ENCODE measurements at regions not wholly inside any gene's neighbourhood (a gene's known extent, or its start where the extent isn't known, plus 50 kb on each side); places are given as distances from the start of the nearest gene placed in this dataset.

- ATAC-seq (no peak), DNase-seq (ENCODE audit: low spot score) (no peak)
- peaks cover 3% of the 10 kb centered on the region; the same call in 1 of the 2 replicates for H3K9me3 Mint-ChIP-seq
- ChIA-PET CTCF (interaction anchor here (1.0 to 1.9 kb wide), 4 partner anchors 8 to 652 kb away, joined by 5 to 67 read pairs (median 7); no protein-coding TSS in a partner anchor), POLR2A (no interaction called here)
- H3K4me3 Mint-ChIP-seq: no peak overlapping the region
- peaks cover 4% of the 10 kb centered on the region; the same call in 1 of the 2 replicates for H3K27me3 Mint-ChIP-seq (ENCODE audit: low read depth)
- no peak for TF ChIP-seq MLX (CRISPR knock-in tag; IDR thresholded peaks at IDR 0.05)
- TF ChIP-seq TEAD4 (CRISPR knock-in tag; IDR thresholded peaks at IDR 0.05): no peak
- TF ChIP-seq PRRX2 (CRISPR knock-in tag; IDR thresholded peaks at IDR 0.05): no peak
- TF ChIP-seq ESRRA (CRISPR knock-in tag; IDR thresholded peaks at IDR 0.05; ENCODE audit: borderline replicate concordance): no peak
- no peak for TF ChIP-seq MYBL2 (CRISPR knock-in tag; IDR thresholded peaks at IDR 0.05)
- H3K4me1 Mint-ChIP-seq: peaks cover 26% of the 10 kb centered on the region
- H3K27ac Mint-ChIP-seq: no peak overlapping the region
- H3K36me3 Mint-ChIP-seq: peaks cover 17% of the 10 kb centered on the region
These were observed 117.1 kb upstream of the GOLIM4 start for GRCh38 chr3:168212664-168213285.

- no peak for TF ChIP-seq ETV6 (CRISPR knock-in tag; IDR thresholded peaks at IDR 0.05)
- no peak for TF ChIP-seq NR2C2 (CRISPR knock-in tag; IDR thresholded peaks at IDR 0.05)
- TF ChIP-seq E2F5 (CRISPR knock-in tag; IDR thresholded peaks at IDR 0.05): no peak
- TF ChIP-seq JAZF1 (CRISPR knock-in tag; IDR thresholded peaks at IDR 0.05): no peak
- TF ChIP-seq TCF7 (CRISPR knock-in tag; IDR thresholded peaks at IDR 0.05; ENCODE audit: low read depth): no peak
- TF ChIP-seq ZNF425 (CRISPR knock-in tag; conservative IDR thresholded peaks at IDR 0.05): no peak
- no peak for TF ChIP-seq ZNF138 (CRISPR knock-in tag; conservative IDR thresholded peaks at IDR 0.05)
- TF ChIP-seq EMX1 (CRISPR knock-in tag; IDR thresholded peaks at IDR 0.05): no peak
- TF ChIP-seq ZNF263 (CRISPR knock-in tag; IDR thresholded peaks at IDR 0.05; ENCODE audit: low read depth): no peak
- TF ChIP-seq HMGA2 (CRISPR knock-in tag; IDR thresholded peaks at IDR 0.05): no peak
- TF ChIP-seq TEAD1 (CRISPR knock-in tag; IDR thresholded peaks at IDR 0.05): no peak
- no peak for TF ChIP-seq SMAD3 (CRISPR knock-in tag; IDR thresholded peaks at IDR 0.05; ENCODE audit: borderline replicate concordance)
- CTCF ChIA-PET: no interaction called here
- H3K4me3 Mint-ChIP-seq: no peak overlapping the region
- POLR2A ChIA-PET: no interaction called here
- peaks cover 4% of the 10 kb centered on the region; the same call in 1 of the 2 replicates for H3K27me3 Mint-ChIP-seq (ENCODE audit: low read depth)
- H3K9me3 Mint-ChIP-seq: peaks cover 8% of the 10 kb centered on the region
- no peak for ATAC-seq
- H3K36me3 Mint-ChIP-seq: peaks cover 17% of the 10 kb centered on the region
- no peak overlapping the region for H3K27ac Mint-ChIP-seq
- H3K4me1 Mint-ChIP-seq: 0 out of 2 replicates have a peak, but pooled peaks cover 3% of the 10 kb centered on the region
- DNase-seq (ENCODE audit: low spot score): no peak
These were observed 109.7 kb upstream of the GOLIM4 start for GRCh38 chr3:168205451-168205850.

GRCh38 chr3:168197162-168197561 lies 101.4 kb upstream of the GOLIM4 start:
- Mint-ChIP-seq H3K9me3 (peaks cover 8% of the 10 kb centered on the region), H3K27ac (no peak overlapping the region), H3K36me3 (no peaks in the 10 kb centered on the region), H3K4me3 (no peak overlapping the region), H3K4me1 (peaks cover under 1% of the 10 kb centered on the region; the same call in 1 of the 2 replicates), H3K27me3 (ENCODE audit: low read depth) (no peaks in the 10 kb centered on the region)
- TF ChIP-seq KAT7 (CRISPR knock-in tag; IDR thresholded peaks at IDR 0.05; ENCODE audit: borderline replicate concordance): no peak
- ATAC-seq (no peak), DNase-seq (ENCODE audit: low spot score) (no peak)
- CTCF ChIA-PET: no interaction called here
- POLR2A ChIA-PET: interaction anchor here (0.8 kb wide), 1 partner anchor 51 kb away, joined by 3 read pairs; no protein-coding TSS in a partner anchor
